ENCODE measurements at regions not wholly inside any gene's neighbourhood (a gene's known extent, or its start where the extent isn't known, plus 50 kb on each side); places are given as distances from the start of the nearest gene placed in this dataset.

DNA sequence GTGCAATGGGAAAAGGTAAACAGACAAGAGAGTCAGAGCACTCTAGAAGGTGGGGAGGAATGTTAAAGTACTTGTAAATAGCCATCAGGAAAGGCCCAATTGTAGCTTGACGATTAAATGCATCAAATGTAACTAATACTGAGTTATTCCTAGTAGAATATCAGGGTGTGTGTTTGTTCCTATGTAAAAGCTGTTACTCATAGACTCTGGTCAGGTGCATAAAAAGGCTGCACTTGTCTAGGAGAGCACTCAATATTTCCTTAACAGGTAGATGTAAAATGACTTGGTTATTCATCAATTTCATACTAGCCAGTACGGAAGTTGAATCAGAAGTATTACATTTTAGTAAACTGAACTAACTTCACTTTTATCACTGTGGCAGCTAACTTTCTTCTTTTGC lies 179.7 kb upstream of the AGR3 start:
- TF ChIP-seq POLR2A (IDR thresholded peaks at IDR 0.05) = no peak
- TF ChIP-seq, protein P1, sequence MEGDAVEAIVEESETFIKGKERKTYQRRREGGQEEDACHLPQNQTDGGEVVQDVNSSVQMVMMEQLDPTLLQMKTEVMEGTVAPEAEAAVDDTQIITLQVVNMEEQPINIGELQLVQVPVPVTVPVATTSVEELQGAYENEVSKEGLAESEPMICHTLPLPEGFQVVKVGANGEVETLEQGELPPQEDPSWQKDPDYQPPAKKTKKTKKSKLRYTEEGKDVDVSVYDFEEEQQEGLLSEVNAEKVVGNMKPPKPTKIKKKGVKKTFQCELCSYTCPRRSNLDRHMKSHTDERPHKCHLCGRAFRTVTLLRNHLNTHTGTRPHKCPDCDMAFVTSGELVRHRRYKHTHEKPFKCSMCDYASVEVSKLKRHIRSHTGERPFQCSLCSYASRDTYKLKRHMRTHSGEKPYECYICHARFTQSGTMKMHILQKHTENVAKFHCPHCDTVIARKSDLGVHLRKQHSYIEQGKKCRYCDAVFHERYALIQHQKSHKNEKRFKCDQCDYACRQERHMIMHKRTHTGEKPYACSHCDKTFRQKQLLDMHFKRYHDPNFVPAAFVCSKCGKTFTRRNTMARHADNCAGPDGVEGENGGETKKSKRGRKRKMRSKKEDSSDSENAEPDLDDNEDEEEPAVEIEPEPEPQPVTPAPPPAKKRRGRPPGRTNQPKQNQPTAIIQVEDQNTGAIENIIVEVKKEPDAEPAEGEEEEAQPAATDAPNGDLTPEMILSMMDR (IDR thresholded peaks at IDR 0.05) = no peak

All from sigmoid colon (tissue), 3 donors.